PC-3 (cell line): ENCODE measurements at regions not wholly inside any gene's neighbourhood (a gene's known extent, or its start where the extent isn't known, plus 50 kb on each side); places are given as distances from the start of the nearest gene placed in this dataset.

Experiments used
- ATAC-seq: fragments of 200-7000 bp; cut with Tn5 transposase; 2 replicates; pipeline ENCODE4 v1.9.1; 2020; ENCODE audit warnings: mild to moderate bottlenecking, moderate library complexity
- BruUV-seq: library from RNA; stranded (reverse); fragments of 400-500 nt; replicated peaks from 2 replicates; lab custom pipeline; 2021; lab: Mats Ljungman, UMichigan
- CTCF ChIA-PET: fragments of 300-600 bp; sonication (Branson Sonifier 250); formaldehyde crosslinking; loops from one replicate; lab custom pipeline; 2022; ENCODE audit warnings: antibody characterized with exemption; lab: Charles Lee
- POLR2A ChIA-PET: fragments of 300-600 bp; sonication (Branson Sonifier 250); formaldehyde crosslinking; loops from one replicate; lab custom pipeline; 2022; ENCODE audit warnings: antibody characterized with exemption; ENCODE audit not compliant: unreplicated experiment; lab: Charles Lee
- DNase-seq: peaks from one replicate; pipeline ENCODE4 v3.0.0-alpha.2; 2015
- H2AFZ ChIP-seq: fragments of 300-600 bp; sonication (generic); 2 replicates; pipeline ENCODE4 v1.6.0; 2016; ENCODE audit warnings: antibody characterized with exemption, low read length
- H3F3A ChIP-seq: fragments of 300-600 bp; sonication (generic); one replicate; pipeline ENCODE4 v1.6.0; 2017; ENCODE audit warnings: antibody characterized with exemption, low read length, control low read depth, mild to moderate bottlenecking; ENCODE audit not compliant: unreplicated experiment
- H3K27ac ChIP-seq: fragments of 300-600 bp; sonication (generic); 2 replicates; pipeline ENCODE4 v1.5.1; 2016; ENCODE audit warnings: mild to moderate bottlenecking, low read length
- H3K27me3 ChIP-seq: fragments of 300-600 bp; sonication (generic); 2 replicates; pipeline ENCODE4 v1.6.1; 2016; ENCODE audit warnings: low read length, mixed read lengths
- H3K36me3 ChIP-seq: fragments of 300-600 bp; sonication (generic); 2 replicates; pipeline ENCODE4 v1.6.1; 2016; ENCODE audit warnings: low read depth, mixed run types, low read length, mixed read lengths
- H3K4me1 ChIP-seq: fragments of 300-600 bp; sonication (generic); 2 replicates; pipeline ENCODE4 v1.5.1; 2016; ENCODE audit warnings: low read length; ENCODE audit not compliant: insufficient read depth
- H3K4me2 ChIP-seq: fragments of 300-600 bp; sonication (generic); 2 replicates; pipeline ENCODE4 v1.6.0; 2016; ENCODE audit warnings: low read length
- H3K4me3 ChIP-seq: fragments of 300-600 bp; sonication (generic); 2 replicates; pipeline ENCODE4 v1.5.1; 2016; ENCODE audit warnings: mild to moderate bottlenecking, low read length, mixed read lengths
- H3K79me2 ChIP-seq: fragments of 300-600 bp; sonication (generic); 2 replicates; pipeline ENCODE4 v1.6.1; 2017; ENCODE audit warnings: low read length, mixed read lengths
- H3K9ac ChIP-seq: fragments of 300-600 bp; sonication (generic); 2 replicates; pipeline ENCODE4 v1.6.0; 2016; ENCODE audit warnings: mild to moderate bottlenecking, low read length
- H3K9me2 ChIP-seq: fragments of 300-600 bp; sonication (generic); replicated peaks from 2 replicates; pipeline ENCODE4 v1.6.1; 2016; ENCODE audit warnings: mixed run types, low read length, mixed read lengths
- H3K9me3 ChIP-seq: fragments of 300-600 bp; sonication (generic); 2 replicates; pipeline ENCODE4 v1.6.1; 2016; ENCODE audit warnings: low read length, mixed read lengths
- H4K20me1 ChIP-seq: fragments of 300-600 bp; sonication (generic); 2 replicates; pipeline ENCODE4 v1.6.1; 2016; ENCODE audit warnings: low read length, mixed read lengths
- CTCF ChIP-seq: fragments of 300-600 bp; sonication (generic); conservative IDR thresholded peaks from 2 replicates; pipeline ENCODE4 v1.5.1; 2017; ENCODE audit warnings: antibody characterized with exemption, low read depth, mild to moderate bottlenecking, low read length
- EZH2 ChIP-seq: fragments of 300-600 bp; sonication (generic); IDR thresholded peaks from one replicate; pipeline ENCODE4 v1.6.1; 2017; ENCODE audit warnings: antibody characterized with exemption, mild to moderate bottlenecking, low read length; ENCODE audit not compliant: unreplicated experiment
- EZH2phosphoT487 ChIP-seq: fragments of 300-600 bp; sonication (generic); IDR thresholded peaks from 2 replicates; pipeline ENCODE4 v1.6.1; 2018; ENCODE audit warnings: mild to moderate bottlenecking, antibody characterized with exemption, low read length, borderline replicate concordance
- intact Hi-C: fragments of 100-400 bp; cut with micrococcal nuclease; formaldehyde crosslinking; loops from 2 replicates; pipeline ENCODE4 v1.9.0; 2023

- Histone ChIP-seq H3K9ac (no peak overlapping the region), H3K4me1 (no peaks in the 10 kb centered on the region), H3K4me2 (no peak overlapping the region), H3K9me2 (no peaks in the 10 kb centered on the region), H3K36me3 (no peaks in the 10 kb centered on the region), H3K27ac (no peak overlapping the region), H3F3A (no peaks in the 10 kb centered on the region), H3K27me3 (no peaks in the 10 kb centered on the region), H3K4me3 (no peak overlapping the region), H3K9me3 (no peaks in the 10 kb centered on the region), H2AFZ (no peak overlapping the region), H4K20me1 (no peaks in the 10 kb centered on the region), H3K79me2 (no peaks in the 10 kb centered on the region)
- TF ChIP-seq CTCF (no peak), EZH2phosphoT487 (no peak), EZH2 (no peak)
- ChIA-PET POLR2A (no interaction called here), CTCF (no interaction called here)
- BruUV-seq, result no TSS peak
- no peak for ATAC-seq
- DNase-seq, result no peak
- intact Hi-C loops, result no loop called here
These were observed 108.2 kb downstream of the TDRD15 start for GRCh38 chr2:21231985-21232384.

- ChIA-PET POLR2A (no interaction called here), CTCF (no interaction called here)
- Histone ChIP-seq H3K4me3 (no peak overlapping the region), H4K20me1 (no peaks in the 10 kb centered on the region), H2AFZ (no peak overlapping the region), H3F3A (no peaks in the 10 kb centered on the region), H3K9ac (no peak overlapping the region), H3K9me3 (no peaks in the 10 kb centered on the region), H3K4me2 (no peak overlapping the region), H3K27ac (no peak overlapping the region), H3K79me2 (no peaks in the 10 kb centered on the region), H3K36me3 (no peaks in the 10 kb centered on the region), H3K9me2 (no peaks in the 10 kb centered on the region), H3K27me3 (no peaks in the 10 kb centered on the region), H3K4me1 (no peaks in the 10 kb centered on the region)
- BruUV-seq, result no TSS peak
- TF ChIP-seq EZH2 (no peak), CTCF (no peak), EZH2phosphoT487 (no peak)
- DNase-seq (no peak), ATAC-seq (no peak)
- intact Hi-C loops, result no loop called here
These were observed 109.4 kb downstream of the TDRD15 start for GRCh38 chr2:21233194-21233593.

- no peak overlapping the region for H3K27ac ChIP-seq
These were observed 110.2 kb downstream of the TDRD15 start for GRCh38 chr2:21234001-21234400.

More at GRCh38 chr2:21234001-21234400, 110.2 kb downstream of the TDRD15 start:
- BruUV-seq, result no TSS peak
- no peak overlapping the region for H2AFZ ChIP-seq
- H3K4me3 ChIP-seq, result no peak overlapping the region
- no peaks in the 10 kb centered on the region for H4K20me1 ChIP-seq
- H3K9me3 ChIP-seq, result no peaks in the 10 kb centered on the region
- H3K9me2 ChIP-seq, result no peaks in the 10 kb centered on the region
- H3K4me1 ChIP-seq, result no peaks in the 10 kb centered on the region
- DNase-seq (no peak), ATAC-seq (no peak)
- ChIA-PET POLR2A (no interaction called here), CTCF (no interaction called here)
- intact Hi-C loops, result no loop called here
- H3K79me2 ChIP-seq, result no peaks in the 10 kb centered on the region
- no peak overlapping the region for H3K9ac ChIP-seq
- no peaks in the 10 kb centered on the region for H3F3A ChIP-seq
- no peak overlapping the region for H3K4me2 ChIP-seq
- no peaks in the 10 kb centered on the region for H3K36me3 ChIP-seq
- TF ChIP-seq EZH2 (no peak), CTCF (no peak), EZH2phosphoT487 (no peak)
- H3K27me3 ChIP-seq, result no peaks in the 10 kb centered on the region
